ELR (cell line): ENCODE measurements at regions not wholly inside any gene's neighbourhood (a gene's known extent, or its start where the extent isn't known, plus 50 kb on each side); places are given as distances from the start of the nearest gene placed in this dataset.
"Not testable (repeated sequence)": the region's sequence is repeated elsewhere in the genome, so short reads cannot be mapped to it uniquely, and the experiment has no call there.

Experiments used
- DNase-seq: peaks from one replicate; pipeline ENCODE4 v3.0.0-alpha.2; 2015; ENCODE audit warnings: low read depth

- DNase-seq = no peak
These were observed 50.0 kb upstream of the ABLIM1 start for GRCh38 chr10:114708084-114708483.

DNA sequence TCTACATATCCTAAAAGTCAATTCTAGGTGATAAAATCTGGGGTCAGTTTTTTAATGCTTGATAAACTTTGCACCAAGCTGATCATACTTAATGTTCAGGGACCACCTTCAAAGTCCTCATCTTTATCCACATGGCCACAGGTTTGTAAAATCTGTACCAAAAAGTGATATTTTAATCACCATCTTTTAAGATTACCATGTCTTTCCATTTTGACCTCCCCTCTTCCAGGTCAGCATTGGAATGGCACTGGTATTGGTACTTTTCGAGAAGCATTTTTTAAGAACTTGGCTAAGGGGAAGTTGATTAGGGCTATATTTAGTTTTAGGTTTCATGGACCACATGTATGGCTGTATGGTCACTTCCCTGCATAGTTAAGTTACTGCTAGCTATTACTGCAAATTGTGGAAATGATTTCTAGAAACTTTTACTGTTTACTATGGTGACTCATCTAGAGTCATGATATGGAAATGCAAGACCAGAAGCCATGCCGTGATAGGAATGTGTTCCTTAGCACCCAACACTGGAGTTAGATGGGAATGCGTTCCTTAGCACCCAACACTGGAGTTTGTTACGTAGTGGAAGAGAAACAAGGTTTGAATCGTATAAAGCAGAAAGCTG is 50.8 kb upstream of the ABLIM1 start:
- DNase-seq = peak; percentile 95

GRCh38 chr10:114709984-114710383 is 51.9 kb upstream of the ABLIM1 start:
- peak; percentile 49 for DNase-seq

- DNase-seq = no peak
These were observed 53.2 kb upstream of the ABLIM1 start for GRCh38 chr10:114711176-114711868.

- DNase-seq = no peak
These were observed 53.8 kb upstream of the ABLIM1 start for GRCh38 chr10:114711869-114712250.

- DNase-seq = no peak
These were observed 55.5 kb upstream of the ABLIM1 start for GRCh38 chr10:114713525-114714090.

- peak; percentile 95 for DNase-seq
These were observed 56.2 kb upstream of the ABLIM1 start for GRCh38 chr10:114714281-114714741.

GRCh38 chr10:114715171-114715670 is 57.1 kb upstream of the ABLIM1 start:
- DNase-seq = peak; percentile 25

GRCh38 chr10:114716811-114717404 is 58.8 kb upstream of the ABLIM1 start:
- no peak for DNase-seq

- DNase-seq = not testable (repeated sequence)
These were observed 59.8 kb upstream of the ABLIM1 start for GRCh38 chr10:114717881-114718280.

DNA sequence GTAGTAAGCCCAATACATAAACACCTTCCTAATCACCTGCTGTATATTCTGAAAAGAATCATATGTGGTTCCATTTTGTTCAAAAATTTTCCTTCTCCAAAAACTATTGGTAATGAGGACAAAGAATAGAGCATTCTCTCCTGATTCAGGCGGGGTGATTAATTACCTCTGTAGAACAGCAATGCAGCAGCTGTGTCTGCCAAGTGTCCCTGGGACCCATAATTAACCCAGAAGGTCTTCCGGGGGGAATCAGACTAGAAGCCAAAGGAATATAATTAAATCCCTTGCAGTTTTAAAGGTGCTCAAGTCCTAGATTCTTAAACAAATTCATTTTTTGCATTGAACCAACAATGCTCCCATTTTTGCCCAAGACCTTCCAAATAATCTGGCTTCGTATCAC is 60.3 kb upstream of the ABLIM1 start:
- no peak for DNase-seq

GRCh38 chr10:114719311-114719710 is 61.2 kb upstream of the ABLIM1 start:
- no peak for DNase-seq

DNA sequence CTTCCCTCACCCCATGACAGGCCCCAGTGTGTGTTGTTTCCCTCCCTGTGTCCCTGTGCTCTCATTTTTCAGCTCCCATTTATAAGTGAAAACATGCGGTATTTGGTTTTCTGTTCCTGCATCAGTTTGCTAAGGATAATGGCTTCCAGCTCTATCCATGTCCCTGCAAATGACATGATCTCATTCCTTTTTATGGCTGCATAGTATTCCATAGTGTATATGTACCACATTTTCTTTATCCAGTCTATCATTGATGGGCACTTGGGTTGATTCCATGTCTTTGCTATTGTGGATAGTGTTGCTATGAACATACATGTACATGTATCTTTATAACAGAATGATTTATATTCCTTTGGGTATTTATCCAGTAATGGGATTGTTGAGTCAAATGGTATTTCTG is 61.9 kb upstream of the ABLIM1 start:
- DNase-seq = not testable (repeated sequence)

DNA sequence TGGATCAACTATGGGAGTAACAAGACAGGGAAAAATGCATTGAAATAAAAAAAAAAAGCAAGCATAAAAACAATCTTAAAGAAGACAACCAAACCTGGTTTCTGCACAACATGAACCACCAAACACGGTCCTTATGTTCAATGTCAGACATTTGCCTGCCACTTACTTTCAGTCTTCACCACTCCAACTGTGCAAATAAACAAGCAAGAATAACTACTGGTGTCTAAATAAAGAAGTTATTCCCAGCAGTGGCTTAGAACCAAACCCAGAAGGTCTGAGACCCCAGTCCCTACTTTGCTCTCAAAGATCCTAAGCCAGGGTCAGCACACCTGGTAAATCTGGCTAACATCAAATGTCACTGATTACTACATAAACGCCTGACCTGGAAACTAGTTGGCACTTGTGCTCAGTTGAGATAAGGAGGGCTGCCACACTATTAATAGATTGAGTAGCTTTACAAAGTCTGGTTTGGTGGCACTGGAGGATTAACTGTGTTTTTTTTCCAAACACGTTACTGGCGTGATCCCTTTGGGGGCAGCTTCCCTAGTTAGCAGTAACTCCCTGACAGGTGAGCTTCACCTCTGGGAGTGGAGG is 62.7 kb upstream of the ABLIM1 start:
- no peak for DNase-seq

- not testable (repeated sequence) for DNase-seq
These were observed 64.1 kb upstream of the ABLIM1 start for GRCh38 chr10:114722136-114722535.

GRCh38 chr10:114723361-114723760 is 65.3 kb upstream of the ABLIM1 start:
- no peak for DNase-seq

DNA sequence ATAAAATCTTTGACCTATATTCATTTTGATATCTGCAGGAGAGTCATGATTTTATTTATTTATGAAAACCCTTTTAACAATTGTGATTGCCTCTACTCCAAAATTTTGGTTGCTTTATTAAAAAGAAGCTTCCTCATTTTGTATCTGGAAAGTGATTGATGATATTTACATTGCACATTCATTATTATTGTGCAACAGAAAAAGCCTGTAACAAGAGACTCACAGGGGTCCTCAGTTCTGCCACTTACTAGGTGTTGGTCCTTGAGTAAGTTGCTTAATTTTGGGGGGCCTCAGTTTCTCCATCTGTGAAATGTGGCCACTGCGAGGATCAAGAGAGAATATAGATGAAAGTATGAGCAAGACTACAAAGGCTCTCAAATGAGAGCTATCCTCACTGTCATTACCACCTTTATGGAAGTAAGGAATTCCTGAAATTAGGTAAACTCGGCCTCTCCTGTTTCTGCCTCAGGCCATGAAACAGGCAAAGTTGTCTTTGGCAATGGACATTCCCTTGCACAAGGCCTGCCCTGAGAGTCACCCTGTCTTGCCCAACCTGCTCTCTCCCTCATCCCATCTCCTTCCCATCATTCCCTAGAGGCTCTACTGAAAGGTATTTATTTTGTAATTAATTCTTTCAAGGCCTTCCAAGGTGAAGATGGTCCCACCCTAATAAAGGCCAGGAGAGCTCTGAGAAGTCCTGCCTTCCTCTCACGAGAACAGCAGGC is 66.1 kb upstream of the ABLIM1 start:
- DNase-seq = no peak

DNA sequence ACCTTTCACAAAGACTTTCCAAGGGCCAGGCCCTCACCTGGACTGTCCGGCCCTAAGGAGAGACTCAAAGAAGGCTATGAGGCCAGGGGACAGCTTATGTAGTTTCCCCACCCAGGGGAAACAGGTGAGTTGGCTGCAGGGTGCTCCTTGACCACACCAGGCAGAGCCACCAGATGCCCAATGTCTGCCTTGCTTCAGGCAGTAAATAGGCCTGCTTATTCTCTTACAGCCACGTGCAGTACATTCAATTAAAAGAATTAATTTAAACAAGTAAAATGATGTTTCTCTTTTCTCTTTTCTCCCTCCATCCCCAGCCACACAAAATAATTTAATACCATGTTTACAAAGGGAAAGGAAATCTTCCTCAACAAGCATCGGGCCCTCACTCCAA is 66.6 kb upstream of the ABLIM1 start:
- DNase-seq = no peak

DNA sequence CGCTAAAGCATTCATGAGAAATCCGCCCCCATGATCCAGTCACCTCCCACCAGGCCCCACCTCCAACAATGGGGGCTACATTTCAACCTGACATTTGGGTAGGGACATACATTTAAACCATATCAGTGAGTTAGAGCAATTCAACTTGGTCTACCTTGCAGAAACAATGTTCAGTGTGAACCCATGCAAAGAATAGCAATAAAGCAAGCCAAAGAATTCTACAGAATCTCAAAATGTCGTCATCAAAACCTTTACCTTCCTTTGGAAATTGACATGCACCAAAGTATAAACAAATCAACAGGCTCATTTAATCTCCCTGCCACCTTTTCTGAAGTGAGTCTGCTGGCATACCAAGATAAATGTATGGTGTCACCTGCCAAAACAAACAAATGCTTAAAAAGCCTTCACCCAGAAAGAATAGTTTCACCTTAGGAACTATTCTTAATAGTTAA is 68.8 kb upstream of the ABLIM1 start:
- DNase-seq = no peak

DNA sequence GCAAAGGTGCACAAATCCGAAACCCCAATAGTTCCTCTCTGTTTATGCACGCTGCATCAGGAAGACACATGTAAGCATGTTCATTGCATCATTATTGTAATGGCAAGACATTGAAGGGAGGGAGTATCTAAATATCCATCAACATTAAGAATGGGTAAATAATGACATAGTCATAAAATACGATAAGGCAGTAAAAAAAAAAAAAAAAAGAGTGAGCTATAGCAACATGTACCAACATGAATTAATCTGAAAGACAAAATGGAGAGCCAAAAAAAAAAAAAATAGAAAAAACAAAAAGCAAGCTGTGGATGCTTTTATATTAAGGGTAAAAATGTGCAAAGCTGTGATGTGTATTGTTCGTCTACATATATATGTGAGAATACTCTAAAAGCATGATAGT is 70.2 kb upstream of the ABLIM1 start:
- DNase-seq = no peak

- no peak for DNase-seq
These were observed 71.1 kb upstream of the ABLIM1 start for GRCh38 chr10:114729103-114729659.
